Astrocyte (in vitro differentiated cells and primary cell): ENCODE measurements at regions not wholly inside any gene's neighbourhood (a gene's known extent, or its start where the extent isn't known, plus 50 kb on each side); places are given as distances from the start of the nearest gene placed in this dataset.

ENCODE experiments used
- CTCF ChIP-seq: IDR thresholded peaks from 2 replicates; pipeline ENCODE4 v1.5.1; 2011; ENCODE audit warnings: low read depth, mild to moderate bottlenecking, inconsistent platforms, low read length, moderate library complexity; ENCODE audit not compliant: insufficient read depth
- EZH2 ChIP-seq: IDR thresholded peaks from 2 replicates; pipeline ENCODE4 v1.6.1; 2012; ENCODE audit warnings: mild to moderate bottlenecking, low read length, inconsistent platforms; ENCODE audit not compliant: insufficient read depth

- TF ChIP-seq CTCF (no peak), EZH2 (no peak)
These were observed 522.2 kb upstream of the SUCLG2 start for GRCh38 chr3:68176600-68176999.
